ENCODE measurements at regions not wholly inside any gene's neighbourhood (a gene's known extent, or its start where the extent isn't known, plus 50 kb on each side); places are given as distances from the start of the nearest gene placed in this dataset.
"Not testable (repeated sequence)": the region's sequence is repeated elsewhere in the genome, so short reads cannot be mapped to it uniquely, and the experiment has no call there.

- no peak for DNase-seq
Observed at GRCh38 chr15:70602834-70603560, 160.4 kb downstream of the UACA start.

- no peak for DNase-seq
Observed at GRCh38 chr15:70602281-70602680, 161.1 kb downstream of the UACA start.

DNA sequence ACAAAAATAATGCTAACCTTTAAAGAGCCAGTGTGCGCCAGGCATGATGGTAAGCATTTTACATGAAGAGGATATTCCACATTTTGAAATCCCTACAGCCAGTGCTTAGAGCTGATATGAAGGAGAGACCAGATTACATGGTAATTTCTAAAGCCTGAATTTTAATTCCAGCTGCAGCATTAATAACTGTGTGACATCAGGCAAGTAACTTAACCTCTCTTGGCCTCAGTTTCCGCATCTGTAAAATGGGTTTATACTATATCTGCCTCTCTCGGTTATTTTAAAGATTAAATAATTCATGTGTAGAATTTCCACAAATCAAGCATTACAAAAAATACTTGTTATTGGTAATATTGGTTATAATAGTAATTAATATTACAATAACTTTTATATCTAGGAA, 165.4 kb downstream of the UACA start:
- DNase-seq: no peak

GRCh38 chr15:70597056-70597603, 166.2 kb downstream of the UACA start:
- no peak for DNase-seq

DNA sequence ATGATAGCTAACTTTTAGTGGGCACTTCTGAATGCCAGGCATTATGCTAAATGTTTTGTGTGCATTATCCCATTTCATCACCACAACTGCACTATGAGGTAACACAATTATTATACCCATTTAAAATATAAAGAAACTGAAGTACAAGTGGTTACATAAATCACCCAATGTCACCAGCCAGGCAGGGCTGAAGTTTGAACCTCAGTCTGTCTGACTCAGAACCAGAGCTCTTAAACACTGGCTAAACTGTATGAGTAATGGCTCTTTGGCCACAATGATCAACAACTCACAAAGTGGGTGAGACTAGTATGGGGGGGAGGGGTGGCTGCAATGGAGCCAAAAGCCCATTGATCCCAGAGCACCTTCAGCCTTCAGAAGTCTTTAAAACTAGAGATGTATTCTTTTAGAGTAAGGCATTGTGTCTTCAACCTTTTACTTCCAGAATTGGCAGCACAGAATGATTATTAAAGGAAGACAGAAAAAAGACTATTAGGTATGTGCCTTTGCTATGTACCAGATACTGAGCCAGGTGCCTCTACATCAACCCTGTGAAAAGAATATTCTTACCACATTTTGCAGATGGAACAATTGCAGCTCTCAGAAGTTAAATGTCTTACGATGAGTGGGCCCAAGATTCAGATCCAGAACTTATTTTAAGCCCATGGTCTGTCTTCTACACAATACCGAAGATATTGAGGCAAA, 166.9 kb downstream of the UACA start:
- no peak for DNase-seq

GRCh38 chr15:70593795-70594194, 169.6 kb downstream of the UACA start:
- DNase-seq: no peak

- DNase-seq: no peak
Observed at GRCh38 chr15:70589728-70590127, 173.6 kb downstream of the UACA start.

- no peak for DNase-seq
Observed at GRCh38 chr15:70589221-70589620, 174.1 kb downstream of the UACA start.

- no peak for DNase-seq
Observed at GRCh38 chr15:70588613-70589012, 174.7 kb downstream of the UACA start.

GRCh38 chr15:70587896-70588567, 175.3 kb downstream of the UACA start:
- DNase-seq: no peak

- DNase-seq: not testable (repeated sequence)
Observed at GRCh38 chr15:70587012-70587634, 176.2 kb downstream of the UACA start.

DNA sequence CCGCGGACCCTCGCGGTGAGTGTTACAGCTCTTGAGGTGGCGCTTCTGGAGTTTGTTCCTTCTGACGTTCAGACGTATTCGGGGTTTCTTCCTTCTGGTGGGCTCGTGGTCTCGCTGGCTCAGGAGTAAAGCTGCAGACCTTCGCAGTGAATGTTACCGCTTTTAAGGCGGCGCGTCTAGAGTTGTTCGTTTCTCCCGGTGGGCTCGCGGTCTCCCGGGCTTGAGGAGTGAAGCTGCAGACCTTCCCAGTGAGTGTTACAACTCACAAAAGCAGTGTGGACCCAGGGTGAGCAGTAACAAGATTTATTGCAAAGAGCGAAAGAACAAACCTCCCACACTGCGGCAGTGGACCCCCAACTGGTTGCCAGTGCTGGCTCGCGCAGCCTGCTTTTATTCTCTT, 177.1 kb downstream of the UACA start:
- DNase-seq: no peak

GRCh38 chr15:70585707-70586034, 177.7 kb downstream of the UACA start:
- DNase-seq: no peak

GRCh38 chr15:70584838-70585706, 178.3 kb downstream of the UACA start:
- DNase-seq: peak in 2 of 3 experiments; percentile 52 to 61

- DNase-seq: no peak
Observed at GRCh38 chr15:70584441-70584837, 178.9 kb downstream of the UACA start.

DNA sequence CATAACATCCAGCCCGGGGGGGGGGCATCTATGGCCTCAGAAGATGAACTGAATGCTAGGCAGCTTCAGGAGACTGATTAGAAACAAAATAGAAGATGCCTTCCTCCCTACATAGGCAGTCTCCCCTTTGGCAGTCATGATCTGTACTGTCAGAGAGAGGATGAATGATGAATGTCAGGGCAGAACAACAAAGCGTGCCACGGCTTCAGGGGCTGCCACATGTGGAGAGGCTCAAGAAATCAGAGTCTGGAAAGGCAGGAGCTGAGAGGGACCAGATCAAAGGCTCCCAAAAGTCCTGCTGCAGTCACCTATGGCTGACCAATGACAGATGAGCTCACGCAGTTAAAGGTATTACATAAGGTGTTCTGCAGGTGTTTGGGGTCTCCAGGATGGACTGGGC, 180.4 kb downstream of the UACA start:
- no peak for DNase-seq

DNA sequence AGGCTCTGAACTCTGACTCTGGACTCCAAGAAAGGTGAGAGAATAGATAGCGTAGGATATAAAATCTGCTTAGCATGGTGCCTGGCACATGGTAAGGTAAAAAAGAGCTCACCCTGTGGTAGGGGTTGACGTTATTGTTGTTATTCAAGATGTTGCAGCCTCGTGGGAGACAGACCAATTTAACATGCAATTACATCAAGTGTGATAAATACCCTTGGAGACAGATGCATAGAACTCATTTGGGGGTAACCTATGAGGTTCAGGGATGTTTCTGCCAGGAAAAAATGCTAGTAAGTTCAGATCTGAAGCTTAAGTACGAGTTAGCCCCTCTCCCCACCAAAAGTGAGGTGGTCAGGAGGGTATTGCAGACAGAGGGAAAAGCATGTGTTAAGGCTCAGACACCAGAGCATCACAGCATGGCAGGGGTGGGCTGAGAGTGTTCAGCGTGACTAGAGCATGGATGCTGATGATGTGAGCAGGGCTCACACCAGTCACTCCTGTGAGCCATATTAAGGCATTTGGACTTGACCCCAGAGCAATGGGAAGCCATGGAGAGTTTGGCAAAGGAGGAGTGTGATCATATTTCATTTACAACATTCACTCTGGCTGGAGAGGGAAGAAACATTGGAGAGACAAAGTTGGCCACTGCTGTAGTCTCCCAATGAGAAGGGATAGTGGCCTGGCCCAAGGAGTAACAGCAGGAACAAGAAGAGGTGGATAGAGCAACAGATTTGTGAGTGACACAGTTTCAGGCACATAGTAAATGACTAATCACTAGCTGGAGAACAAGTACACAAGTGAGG, 181.0 kb downstream of the UACA start:
- peak in 1 of 3 experiments; percentile 39 for DNase-seq

- no peak for DNase-seq
Observed at GRCh38 chr15:70580958-70581357, 182.4 kb downstream of the UACA start.

GRCh38 chr15:70580286-70580685, 183.1 kb downstream of the UACA start:
- no peak for DNase-seq

DNA sequence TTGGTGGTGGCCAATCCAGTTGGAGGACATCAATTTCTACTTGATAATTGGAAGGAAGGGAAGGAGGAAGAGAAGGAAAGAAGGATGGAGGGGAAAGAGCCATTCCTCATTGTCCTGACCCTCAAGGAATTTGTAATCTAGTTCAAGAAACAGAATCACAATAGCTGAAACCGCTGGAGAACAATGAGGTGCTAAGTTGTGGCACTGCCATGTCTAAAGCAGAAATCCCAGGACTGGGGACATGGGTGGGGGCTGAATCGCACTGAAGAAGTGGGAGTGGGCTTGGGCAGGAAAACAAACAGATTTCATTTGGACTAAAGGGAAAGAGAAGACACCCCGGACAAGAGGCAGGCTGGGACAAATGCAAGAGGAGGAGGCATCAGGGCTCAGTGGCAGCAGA, 183.6 kb downstream of the UACA start:
- DNase-seq: no peak

- no peak for DNase-seq
Observed at GRCh38 chr15:70578196-70578595, 185.2 kb downstream of the UACA start.

DNA sequence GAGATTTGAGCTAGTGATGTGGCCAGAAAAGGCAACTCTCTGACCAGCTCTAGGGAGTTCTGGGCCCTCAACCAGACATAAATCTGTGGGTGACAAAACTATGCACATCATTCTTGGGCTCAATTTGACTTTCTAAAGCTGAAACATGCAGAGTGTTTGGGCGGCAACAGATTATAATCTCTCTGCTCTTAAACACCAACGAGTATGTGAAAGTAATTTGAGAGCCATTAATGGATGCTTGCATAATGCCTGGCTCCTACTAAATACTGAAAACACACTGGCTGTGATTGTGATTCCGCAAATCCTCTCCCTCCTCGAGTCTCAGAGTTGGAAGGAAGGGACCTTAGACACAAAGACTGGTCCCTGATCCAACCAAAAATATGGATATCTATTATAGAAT, 186.7 kb downstream of the UACA start:
- DNase-seq: no peak
